HL-60 (cell line): ENCODE measurements at regions not wholly inside any gene's neighbourhood (a gene's known extent, or its start where the extent isn't known, plus 50 kb on each side); places are given as distances from the start of the nearest gene placed in this dataset.

Experiments used
- POLR2AphosphoS5 ChIP-seq: IDR thresholded peaks from 2 replicates; pipeline ENCODE4 v1.6.1; 2012; ENCODE audit warnings: low read depth
- TF ChIP-seq, protein P1 (sequence below): IDR thresholded peaks from one replicate; pipeline ENCODE4 v1.5.1; 2011; ENCODE audit warnings: low read length, control low read depth, inconsistent platforms; ENCODE audit not compliant: insufficient read depth
- TF ChIP-seq, protein P2 (sequence below): IDR thresholded peaks from 2 replicates; pipeline ENCODE4 v1.6.1; 2012; ENCODE audit warnings: low read depth; ENCODE audit not compliant: insufficient replicate concordance

DNA sequence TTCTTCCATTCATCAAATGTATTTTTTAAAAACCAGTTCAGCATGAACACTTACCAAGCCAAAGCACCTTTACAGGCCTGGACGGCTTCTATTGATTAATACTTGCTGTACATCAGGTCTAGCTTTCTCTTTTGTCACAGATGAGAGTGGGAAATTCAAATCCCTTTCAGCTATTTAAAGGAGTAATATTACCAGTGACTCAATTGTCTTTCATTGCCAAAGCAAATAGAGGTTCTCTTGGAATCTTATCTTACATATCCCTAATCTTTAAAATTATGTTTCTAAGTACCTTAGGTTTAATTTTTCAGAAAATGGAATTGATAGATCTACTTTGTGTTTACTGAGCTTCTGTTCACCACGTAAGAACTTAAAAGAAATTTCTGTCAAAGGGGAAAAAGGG lies 922.9 kb downstream of the NSUN3 start:
- TF ChIP-seq, protein P1, sequence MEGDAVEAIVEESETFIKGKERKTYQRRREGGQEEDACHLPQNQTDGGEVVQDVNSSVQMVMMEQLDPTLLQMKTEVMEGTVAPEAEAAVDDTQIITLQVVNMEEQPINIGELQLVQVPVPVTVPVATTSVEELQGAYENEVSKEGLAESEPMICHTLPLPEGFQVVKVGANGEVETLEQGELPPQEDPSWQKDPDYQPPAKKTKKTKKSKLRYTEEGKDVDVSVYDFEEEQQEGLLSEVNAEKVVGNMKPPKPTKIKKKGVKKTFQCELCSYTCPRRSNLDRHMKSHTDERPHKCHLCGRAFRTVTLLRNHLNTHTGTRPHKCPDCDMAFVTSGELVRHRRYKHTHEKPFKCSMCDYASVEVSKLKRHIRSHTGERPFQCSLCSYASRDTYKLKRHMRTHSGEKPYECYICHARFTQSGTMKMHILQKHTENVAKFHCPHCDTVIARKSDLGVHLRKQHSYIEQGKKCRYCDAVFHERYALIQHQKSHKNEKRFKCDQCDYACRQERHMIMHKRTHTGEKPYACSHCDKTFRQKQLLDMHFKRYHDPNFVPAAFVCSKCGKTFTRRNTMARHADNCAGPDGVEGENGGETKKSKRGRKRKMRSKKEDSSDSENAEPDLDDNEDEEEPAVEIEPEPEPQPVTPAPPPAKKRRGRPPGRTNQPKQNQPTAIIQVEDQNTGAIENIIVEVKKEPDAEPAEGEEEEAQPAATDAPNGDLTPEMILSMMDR: no peak
- no peak for TF ChIP-seq POLR2AphosphoS5
- TF ChIP-seq, protein P2, sequence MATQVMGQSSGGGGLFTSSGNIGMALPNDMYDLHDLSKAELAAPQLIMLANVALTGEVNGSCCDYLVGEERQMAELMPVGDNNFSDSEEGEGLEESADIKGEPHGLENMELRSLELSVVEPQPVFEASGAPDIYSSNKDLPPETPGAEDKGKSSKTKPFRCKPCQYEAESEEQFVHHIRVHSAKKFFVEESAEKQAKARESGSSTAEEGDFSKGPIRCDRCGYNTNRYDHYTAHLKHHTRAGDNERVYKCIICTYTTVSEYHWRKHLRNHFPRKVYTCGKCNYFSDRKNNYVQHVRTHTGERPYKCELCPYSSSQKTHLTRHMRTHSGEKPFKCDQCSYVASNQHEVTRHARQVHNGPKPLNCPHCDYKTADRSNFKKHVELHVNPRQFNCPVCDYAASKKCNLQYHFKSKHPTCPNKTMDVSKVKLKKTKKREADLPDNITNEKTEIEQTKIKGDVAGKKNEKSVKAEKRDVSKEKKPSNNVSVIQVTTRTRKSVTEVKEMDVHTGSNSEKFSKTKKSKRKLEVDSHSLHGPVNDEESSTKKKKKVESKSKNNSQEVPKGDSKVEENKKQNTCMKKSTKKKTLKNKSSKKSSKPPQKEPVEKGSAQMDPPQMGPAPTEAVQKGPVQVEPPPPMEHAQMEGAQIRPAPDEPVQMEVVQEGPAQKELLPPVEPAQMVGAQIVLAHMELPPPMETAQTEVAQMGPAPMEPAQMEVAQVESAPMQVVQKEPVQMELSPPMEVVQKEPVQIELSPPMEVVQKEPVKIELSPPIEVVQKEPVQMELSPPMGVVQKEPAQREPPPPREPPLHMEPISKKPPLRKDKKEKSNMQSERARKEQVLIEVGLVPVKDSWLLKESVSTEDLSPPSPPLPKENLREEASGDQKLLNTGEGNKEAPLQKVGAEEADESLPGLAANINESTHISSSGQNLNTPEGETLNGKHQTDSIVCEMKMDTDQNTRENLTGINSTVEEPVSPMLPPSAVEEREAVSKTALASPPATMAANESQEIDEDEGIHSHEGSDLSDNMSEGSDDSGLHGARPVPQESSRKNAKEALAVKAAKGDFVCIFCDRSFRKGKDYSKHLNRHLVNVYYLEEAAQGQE: no peak
